ENCODE measurements at regions not wholly inside any gene's neighbourhood (a gene's known extent, or its start where the extent isn't known, plus 50 kb on each side); places are given as distances from the start of the nearest gene placed in this dataset.
"Not testable (repeated sequence)": the region's sequence is repeated elsewhere in the genome, so short reads cannot be mapped to it uniquely, and the experiment has no call there.

DNA sequence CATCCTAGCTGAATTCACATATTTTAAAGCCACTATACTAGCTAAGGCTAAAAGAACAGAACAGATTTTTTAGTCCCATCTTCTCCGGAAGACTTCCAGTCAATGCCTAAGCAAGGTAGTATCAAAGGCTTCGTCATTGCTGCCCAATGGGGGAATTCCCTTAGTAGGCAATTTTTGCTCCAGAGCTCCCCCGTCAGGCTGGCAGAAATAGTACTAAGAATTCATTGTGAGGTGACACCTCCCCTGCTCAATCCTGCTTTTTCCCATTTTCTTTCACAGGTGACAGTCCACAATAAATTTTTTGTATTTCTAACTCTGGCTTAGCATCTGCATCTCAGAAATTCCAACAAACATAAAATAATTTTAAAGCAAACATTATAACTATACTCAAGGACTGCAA lies 52.8 kb upstream of the SRSF6 start:
- no peak for DNase-seq
- CTCF ChIA-PET, result no interaction called here
- Mint-ChIP-seq H3K27me3 (ENCODE audit: low read depth) (peaks cover 10% of the 10 kb centered on the region), H3K4me1 (ENCODE audit: low read depth) (no peaks in the 10 kb centered on the region), H3K27ac (no peak overlapping the region), H3K4me3 (no peak overlapping the region), H3K9me3 (ENCODE audit: insufficient read depth) (peaks cover 6% of the 10 kb centered on the region), H3K36me3 (ENCODE audit: low read depth) (no peaks in the 10 kb centered on the region)
- ATAC-seq, result no peak
- POLR2A ChIA-PET, result no interaction called here

- H3K4me3 Mint-ChIP-seq; H3K27ac Mint-ChIP-seq; H3K36me3 Mint-ChIP-seq (ENCODE audit: low read depth); H3K27me3 Mint-ChIP-seq (ENCODE audit: low read depth); DNase-seq; ATAC-seq; CTCF ChIA-PET; POLR2A ChIA-PET; H3K9me3 Mint-ChIP-seq (ENCODE audit: insufficient read depth); H3K4me1 Mint-ChIP-seq (ENCODE audit: low read depth): not testable (repeated sequence)
These were observed 56.8 kb upstream of the SRSF6 start for GRCh38 chr20:43400882-43401281.

- Mint-ChIP-seq H3K4me1 (ENCODE audit: low read depth) (no peaks in the 10 kb centered on the region), H3K27ac (no peak overlapping the region), H3K36me3 (ENCODE audit: low read depth) (no peaks in the 10 kb centered on the region), H3K27me3 (ENCODE audit: low read depth) (no peaks in the 10 kb centered on the region), H3K9me3 (ENCODE audit: insufficient read depth) (no peaks in the 10 kb centered on the region), H3K4me3 (no peak overlapping the region)
- ATAC-seq (no peak), DNase-seq (no peak)
- ChIA-PET POLR2A (no interaction called here), CTCF (interaction anchor here (2.1 kb wide), 1 partner anchor 10 kb away, joined by 8 read pairs; no protein-coding TSS in a partner anchor)
These were observed 58.9 kb upstream of the SRSF6 start for GRCh38 chr20:43398676-43399324.

DNA sequence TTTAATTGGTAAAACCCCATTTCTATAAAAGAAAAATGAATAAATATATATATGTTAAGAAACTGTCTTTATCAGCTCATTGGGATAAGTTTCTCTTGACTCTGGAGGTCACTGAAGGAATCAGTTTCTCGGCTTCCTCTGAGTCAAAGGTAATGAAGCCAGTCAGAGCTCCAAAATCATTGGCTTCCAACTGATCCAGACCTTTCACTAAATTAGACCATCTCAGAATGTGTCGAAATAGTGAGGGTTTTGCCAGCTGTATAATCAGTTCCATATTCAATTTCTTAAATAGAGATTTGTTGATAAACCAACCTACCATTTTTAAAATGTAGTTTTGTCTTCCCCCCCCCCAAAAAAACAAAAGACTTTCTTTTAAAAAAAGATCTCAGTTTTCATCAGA lies 60.5 kb upstream of the SRSF6 start:
- H3K27me3 Mint-ChIP-seq (ENCODE audit: low read depth), result no peaks in the 10 kb centered on the region
- ChIA-PET CTCF (interaction anchor here (1.3 kb wide), 1 partner anchor 12 kb away, joined by 5 read pairs; no protein-coding TSS in a partner anchor), POLR2A (no interaction called here)
- H3K36me3 Mint-ChIP-seq (ENCODE audit: low read depth), result no peaks in the 10 kb centered on the region
- no peak overlapping the region for H3K27ac Mint-ChIP-seq
- DNase-seq, result no peak
- no peak for ATAC-seq
- no peak overlapping the region for H3K4me3 Mint-ChIP-seq
- no peaks in the 10 kb centered on the region for H3K4me1 Mint-ChIP-seq (ENCODE audit: low read depth)
- H3K9me3 Mint-ChIP-seq (ENCODE audit: insufficient read depth), result no peaks in the 10 kb centered on the region

DNA sequence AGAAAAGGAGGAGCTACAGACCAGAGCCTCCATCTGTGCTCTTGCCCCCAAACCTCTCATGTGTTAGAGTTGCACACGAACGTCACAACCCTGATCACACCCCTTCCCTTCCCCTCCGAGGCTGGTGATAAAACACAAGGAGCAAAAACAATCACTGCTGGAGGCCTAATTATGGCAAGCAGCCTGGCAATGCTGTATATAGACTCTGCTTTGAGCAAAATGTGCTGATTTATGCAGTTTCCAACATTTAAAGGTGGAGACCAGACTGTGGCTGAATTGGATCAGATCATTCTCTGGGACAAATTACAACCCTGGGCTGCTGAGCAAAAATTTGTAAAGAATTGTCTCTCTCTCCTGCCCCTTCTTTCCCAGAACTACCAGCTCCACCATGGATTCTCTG lies 64.6 kb upstream of the SRSF6 start:
- CTCF ChIA-PET, result interaction anchor here (1.7 kb wide), 1 partner anchor 16 kb away, joined by 7 read pairs; no protein-coding TSS in a partner anchor
- peaks cover 7% of the 10 kb centered on the region for H3K27me3 Mint-ChIP-seq (ENCODE audit: low read depth)
- no peaks in the 10 kb centered on the region for H3K36me3 Mint-ChIP-seq (ENCODE audit: low read depth)
- H3K4me3 Mint-ChIP-seq, result no peak overlapping the region
- no peak overlapping the region for H3K27ac Mint-ChIP-seq
- no peaks in the 10 kb centered on the region for H3K9me3 Mint-ChIP-seq (ENCODE audit: insufficient read depth)
- no peak for DNase-seq
- H3K4me1 Mint-ChIP-seq (ENCODE audit: low read depth), result no peaks in the 10 kb centered on the region
- no peak for ATAC-seq
- POLR2A ChIA-PET, result no interaction called here

DNA sequence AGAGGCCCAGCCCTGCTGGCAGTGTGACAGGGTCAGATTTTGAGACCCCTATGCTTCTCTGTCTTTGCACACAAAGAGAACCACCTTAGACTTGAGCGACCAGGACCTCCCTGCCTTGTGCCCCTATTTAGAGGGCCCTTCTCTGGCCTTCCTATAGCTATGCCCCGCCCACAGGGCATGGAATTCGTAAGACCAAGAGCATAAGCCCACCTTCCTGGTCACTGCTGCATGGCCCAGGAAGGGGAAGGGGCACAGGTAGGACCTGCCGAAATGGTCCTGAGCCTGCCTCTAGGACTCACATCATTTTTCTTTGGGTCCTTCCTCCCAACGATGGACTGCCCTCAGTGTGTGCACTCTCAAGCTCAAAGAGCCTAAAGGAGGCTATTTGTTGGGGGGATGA lies 65.1 kb upstream of the SRSF6 start:
- H3K36me3 Mint-ChIP-seq (ENCODE audit: low read depth), result no peaks in the 10 kb centered on the region
- H3K4me3 Mint-ChIP-seq, result no peak overlapping the region
- H3K27me3 Mint-ChIP-seq (ENCODE audit: low read depth), result peaks cover 7% of the 10 kb centered on the region
- DNase-seq (no peak), ATAC-seq (no peak)
- no peak overlapping the region for H3K27ac Mint-ChIP-seq
- no peaks in the 10 kb centered on the region for H3K9me3 Mint-ChIP-seq (ENCODE audit: insufficient read depth)
- ChIA-PET POLR2A (no interaction called here), CTCF (interaction anchor here (1.7 kb wide), 1 partner anchor 17 kb away, joined by 7 read pairs; no protein-coding TSS in a partner anchor)
- no peaks in the 10 kb centered on the region for H3K4me1 Mint-ChIP-seq (ENCODE audit: low read depth)

GRCh38 chr20:43389839-43390626 lies 67.7 kb upstream of the SRSF6 start:
- Mint-ChIP-seq H3K9me3 (ENCODE audit: insufficient read depth) (no peaks in the 10 kb centered on the region), H3K27me3 (ENCODE audit: low read depth) (peaks cover 7% of the 10 kb centered on the region), H3K27ac (no peak overlapping the region), H3K4me1 (ENCODE audit: low read depth) (no peaks in the 10 kb centered on the region), H3K4me3 (no peak overlapping the region), H3K36me3 (ENCODE audit: low read depth) (no peaks in the 10 kb centered on the region)
- ATAC-seq (no peak), DNase-seq (no peak)
- ChIA-PET CTCF (interaction anchor here (1.6 kb wide), 1 partner anchor 19 kb away, joined by 6 read pairs; no protein-coding TSS in a partner anchor), POLR2A (no interaction called here)

GRCh38 chr20:43389211-43389610 lies 68.5 kb upstream of the SRSF6 start:
- H3K4me1 Mint-ChIP-seq (ENCODE audit: low read depth), result no peaks in the 10 kb centered on the region
- CTCF ChIA-PET, result no interaction called here
- DNase-seq (no peak), ATAC-seq (no peak)
- POLR2A ChIA-PET, result no interaction called here
- peaks cover 7% of the 10 kb centered on the region for H3K27me3 Mint-ChIP-seq (ENCODE audit: low read depth)
- no peaks in the 10 kb centered on the region for H3K36me3 Mint-ChIP-seq (ENCODE audit: low read depth)
- H3K27ac Mint-ChIP-seq, result no peak overlapping the region
- H3K4me3 Mint-ChIP-seq, result no peak overlapping the region
- no peaks in the 10 kb centered on the region for H3K9me3 Mint-ChIP-seq (ENCODE audit: insufficient read depth)

GRCh38 chr20:43388268-43389002 lies 69.3 kb upstream of the SRSF6 start:
- no peak for ATAC-seq
- CTCF ChIA-PET, result no interaction called here
- DNase-seq, result no peak
- no peaks in the 10 kb centered on the region for H3K36me3 Mint-ChIP-seq (ENCODE audit: low read depth)
- no peak overlapping the region for H3K4me3 Mint-ChIP-seq
- no peaks in the 10 kb centered on the region for H3K4me1 Mint-ChIP-seq (ENCODE audit: low read depth)
- POLR2A ChIA-PET, result no interaction called here
- peaks cover 7% of the 10 kb centered on the region for H3K27me3 Mint-ChIP-seq (ENCODE audit: low read depth)
- H3K27ac Mint-ChIP-seq, result no peak overlapping the region
- no peaks in the 10 kb centered on the region for H3K9me3 Mint-ChIP-seq (ENCODE audit: insufficient read depth)

GRCh38 chr20:43387737-43388136 lies 70.0 kb upstream of the SRSF6 start:
- Mint-ChIP-seq H3K9me3 (ENCODE audit: insufficient read depth) (no peaks in the 10 kb centered on the region), H3K4me1 (ENCODE audit: low read depth) (no peaks in the 10 kb centered on the region), H3K4me3 (no peak overlapping the region), H3K27ac (no peak overlapping the region), H3K27me3 (ENCODE audit: low read depth) (peaks cover 7% of the 10 kb centered on the region), H3K36me3 (ENCODE audit: low read depth) (no peaks in the 10 kb centered on the region)
- ChIA-PET CTCF (no interaction called here), POLR2A (no interaction called here)
- no peak for DNase-seq
- ATAC-seq, result no peak

DNA sequence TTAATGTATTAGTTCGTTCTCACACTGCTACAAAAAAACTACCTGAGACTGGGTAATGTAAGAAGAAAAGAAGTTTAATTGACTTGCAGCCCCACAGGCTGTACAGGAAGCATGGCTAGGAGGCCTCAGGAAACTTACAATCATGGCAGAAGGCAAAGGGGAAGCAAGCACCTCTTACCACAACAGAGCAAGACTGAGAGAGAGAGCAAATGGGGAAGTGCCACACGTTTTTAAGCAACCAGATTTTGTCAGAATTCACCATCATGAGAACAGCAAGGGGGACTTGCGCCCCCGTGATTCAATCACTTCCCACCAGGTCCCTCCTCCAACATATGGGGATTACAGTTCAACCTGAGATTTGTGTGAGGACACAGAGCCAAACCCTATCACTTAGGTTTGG lies 70.8 kb upstream of the SRSF6 start:
- CTCF ChIA-PET, result no interaction called here
- no peaks in the 10 kb centered on the region for H3K9me3 Mint-ChIP-seq (ENCODE audit: insufficient read depth)
- no peak for DNase-seq
- no peaks in the 10 kb centered on the region for H3K4me1 Mint-ChIP-seq (ENCODE audit: low read depth)
- ATAC-seq, result no peak
- no peak overlapping the region for H3K4me3 Mint-ChIP-seq
- peaks cover 7% of the 10 kb centered on the region for H3K27me3 Mint-ChIP-seq (ENCODE audit: low read depth)
- H3K27ac Mint-ChIP-seq, result no peak overlapping the region
- no peaks in the 10 kb centered on the region for H3K36me3 Mint-ChIP-seq (ENCODE audit: low read depth)
- POLR2A ChIA-PET, result no interaction called here

- Mint-ChIP-seq H3K4me3 (no peak overlapping the region), H3K4me1 (ENCODE audit: low read depth) (no peaks in the 10 kb centered on the region), H3K27me3 (ENCODE audit: low read depth) (peaks cover 4% of the 10 kb centered on the region), H3K36me3 (ENCODE audit: low read depth) (no peaks in the 10 kb centered on the region), H3K9me3 (ENCODE audit: insufficient read depth) (no peaks in the 10 kb centered on the region), H3K27ac (no peak overlapping the region)
- no peak for ATAC-seq
- ChIA-PET POLR2A (no interaction called here), CTCF (no interaction called here)
- no peak for DNase-seq
These were observed 71.8 kb upstream of the SRSF6 start for GRCh38 chr20:43385914-43386313.

Data from activated CD8-positive, alpha-beta T cell treated with anti-CD3 and anti-CD28 coated beads, Interleukin-2, amount 10 ng/mL, durations not matched to agents 7 days and 5 days (primary cell).